GM04503 (cell line): ENCODE measurements at regions not wholly inside any gene's neighbourhood (a gene's known extent, or its start where the extent isn't known, plus 50 kb on each side); places are given as distances from the start of the nearest gene placed in this dataset.

Experiments used
- DNase-seq: peaks from one replicate; pipeline ENCODE4 v3.0.0-alpha.2; 2012; ENCODE audit warnings: low read depth

DNA sequence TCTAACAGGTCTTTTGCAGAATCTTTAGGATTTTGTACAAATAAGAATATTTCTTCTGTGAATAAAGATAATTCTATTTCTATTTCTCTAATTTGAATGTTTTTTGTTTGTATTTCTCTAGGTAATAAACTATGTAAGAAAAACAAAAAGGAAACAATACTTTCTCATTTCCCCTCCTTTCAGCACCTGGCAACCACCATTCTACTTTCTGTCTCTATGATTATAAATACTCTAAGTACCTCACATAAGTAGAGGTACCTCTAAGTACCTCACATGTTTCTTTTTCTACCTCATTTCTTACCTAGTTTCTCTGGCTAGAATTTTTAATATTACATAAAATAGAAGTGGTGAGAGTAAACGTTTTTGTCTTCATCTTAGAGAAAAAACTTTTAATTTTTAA, 550.0 kb downstream of the EPHA5 start:
- DNase-seq = no peak

DNA sequence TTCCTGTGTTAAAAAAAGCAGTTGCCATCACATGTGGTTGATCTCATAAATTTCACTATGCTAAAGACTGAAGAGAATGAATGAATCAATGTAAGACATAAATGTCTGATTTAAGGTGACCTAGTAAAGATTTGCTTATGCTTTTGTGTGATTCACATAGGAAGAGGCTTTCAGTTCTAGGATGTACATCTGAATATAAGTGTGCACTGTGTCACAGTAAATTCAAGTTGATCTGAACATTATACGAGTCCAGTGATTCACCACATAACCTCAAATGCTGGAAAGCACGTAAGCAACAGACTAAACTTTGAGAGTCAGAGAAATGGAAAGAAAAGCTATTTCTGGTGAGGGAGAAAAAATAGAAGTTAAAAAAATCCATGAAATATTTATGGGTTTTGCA, 567.9 kb downstream of the EPHA5 start:
- DNase-seq = no peak

DNA sequence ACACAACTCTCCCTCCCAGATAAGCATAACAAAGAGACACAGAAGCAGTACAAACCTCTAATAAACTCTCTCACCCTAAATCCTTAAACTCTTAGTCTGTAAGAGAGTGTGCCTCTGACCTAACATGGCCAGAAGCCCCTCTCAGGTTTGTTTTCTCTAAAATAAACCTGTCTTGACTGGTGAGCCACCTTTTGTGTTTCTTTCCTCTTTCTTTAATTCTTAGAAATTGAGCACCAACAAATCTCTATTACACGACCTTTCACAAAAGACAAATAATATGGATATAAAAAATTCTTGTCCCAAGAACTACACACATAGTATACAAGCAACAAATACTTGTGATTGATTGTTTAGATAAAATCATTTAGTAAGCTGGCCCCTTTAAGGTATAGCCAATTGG, 573.7 kb downstream of the EPHA5 start:
- no peak for DNase-seq

DNA sequence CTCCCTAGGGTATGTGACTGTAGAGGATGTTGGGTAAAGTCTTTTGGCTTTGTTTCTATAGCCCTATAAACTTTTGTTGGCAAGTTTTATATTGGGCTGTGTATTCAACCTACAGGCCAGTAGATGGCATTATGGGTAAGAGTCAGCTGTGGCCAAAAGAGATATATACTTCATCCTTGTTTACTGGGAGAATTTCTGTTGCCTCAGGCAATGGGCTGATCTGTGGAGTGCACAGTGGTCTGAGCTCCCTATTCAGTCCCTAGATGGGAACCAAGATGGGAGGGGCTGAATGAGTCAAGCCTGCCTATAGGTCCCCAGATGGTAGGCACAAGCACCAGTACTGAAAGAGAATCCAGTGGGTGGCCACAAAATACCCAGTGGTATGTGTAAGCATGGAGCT, 580.6 kb downstream of the EPHA5 start:
- no peak for DNase-seq

DNA sequence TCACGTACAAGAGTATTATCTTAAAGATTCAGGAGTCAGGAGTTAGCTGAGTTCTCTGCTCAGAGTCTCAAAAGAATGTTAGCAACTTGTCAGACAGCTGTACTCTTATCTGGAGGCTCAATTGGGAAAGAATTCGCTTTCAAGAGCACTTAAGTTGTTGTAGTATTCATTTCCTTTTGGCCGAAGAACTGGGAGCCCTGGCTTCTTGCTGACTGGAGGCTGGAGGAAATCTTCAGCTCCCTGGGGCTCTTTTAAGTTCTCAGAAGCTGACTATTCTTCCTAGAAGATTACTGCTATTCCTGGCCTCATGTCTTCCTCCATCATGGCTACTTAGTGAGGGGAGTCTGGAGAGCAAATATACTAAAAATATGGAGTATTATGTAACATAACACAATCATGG, 587.2 kb downstream of the EPHA5 start:
- DNase-seq = no peak

DNA sequence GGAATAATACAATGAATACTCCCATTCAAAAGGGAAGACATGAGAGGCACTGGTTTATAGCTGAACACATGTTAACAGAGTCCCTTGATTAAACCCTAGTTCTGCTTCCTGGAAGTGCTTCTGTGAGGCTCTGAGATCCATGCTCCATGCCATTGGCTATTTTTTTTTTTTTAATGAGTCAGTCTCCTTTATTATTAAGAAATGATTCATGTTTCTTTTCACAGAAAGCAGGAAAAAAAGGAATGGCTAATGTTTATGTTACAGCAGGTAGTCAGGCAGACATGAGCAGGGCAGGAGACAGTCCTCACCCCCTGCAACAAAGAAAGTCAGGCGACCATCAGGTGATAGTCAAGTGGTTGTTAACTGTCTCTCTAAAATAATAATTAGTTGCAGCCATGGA, 598.7 kb downstream of the EPHA5 start:
- no peak for DNase-seq

DNA sequence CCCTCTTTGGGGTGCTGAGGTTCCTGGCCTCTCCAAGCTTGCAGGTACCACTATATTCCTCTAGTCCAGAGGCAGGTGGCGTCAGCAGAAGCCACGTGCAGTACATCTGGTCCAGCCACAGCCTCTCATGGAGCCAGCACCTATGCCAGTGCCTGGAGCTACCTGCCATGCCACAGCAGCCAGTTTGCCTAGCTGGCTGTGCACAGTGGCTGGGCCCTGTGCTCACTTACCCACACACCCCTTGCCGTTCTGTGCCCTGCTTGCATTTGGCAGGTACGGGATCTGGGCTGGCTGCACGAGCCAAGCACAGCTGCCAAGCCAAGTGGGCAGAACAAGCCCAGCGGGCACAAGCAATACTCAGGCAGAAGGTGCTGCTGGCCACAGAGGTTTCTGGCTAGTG, 601.1 kb downstream of the EPHA5 start:
- DNase-seq = no peak

DNA sequence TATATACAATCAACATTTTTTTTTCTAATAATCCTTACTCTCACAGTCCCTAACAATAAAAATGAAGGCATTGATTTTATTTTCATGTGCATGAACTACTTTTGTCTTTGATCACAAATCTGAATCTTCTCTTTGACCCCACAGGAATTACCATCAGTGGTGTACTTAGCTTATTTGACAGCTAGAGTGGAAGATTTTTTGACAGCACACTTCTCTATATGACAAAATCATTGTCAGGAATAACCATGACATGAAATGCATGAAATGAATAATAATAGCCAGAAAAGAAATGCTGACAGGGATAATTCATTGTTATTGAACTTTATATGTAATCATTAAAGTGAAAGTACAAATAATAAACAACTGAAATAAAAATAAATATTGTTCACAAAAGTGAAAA, 604.2 kb downstream of the EPHA5 start:
- no peak for DNase-seq

DNA sequence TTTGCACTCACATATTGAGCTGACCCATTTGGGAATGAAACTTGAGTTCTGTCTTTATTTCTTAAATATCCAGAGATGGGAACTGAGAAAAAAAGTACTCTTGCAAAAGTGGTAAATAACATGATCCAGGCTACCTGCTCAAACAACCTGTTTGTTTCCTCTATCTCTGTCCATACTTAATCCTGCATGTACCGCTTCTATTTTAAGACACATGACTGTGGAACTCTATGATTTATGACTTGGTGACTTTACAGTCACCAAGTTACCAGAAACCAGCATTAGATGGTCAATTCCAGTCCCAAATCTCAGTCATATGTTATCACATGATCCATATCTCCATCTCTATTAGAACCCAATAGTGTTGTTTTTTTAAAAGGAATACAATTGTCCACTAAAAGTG, 606.7 kb downstream of the EPHA5 start:
- no peak for DNase-seq

DNA sequence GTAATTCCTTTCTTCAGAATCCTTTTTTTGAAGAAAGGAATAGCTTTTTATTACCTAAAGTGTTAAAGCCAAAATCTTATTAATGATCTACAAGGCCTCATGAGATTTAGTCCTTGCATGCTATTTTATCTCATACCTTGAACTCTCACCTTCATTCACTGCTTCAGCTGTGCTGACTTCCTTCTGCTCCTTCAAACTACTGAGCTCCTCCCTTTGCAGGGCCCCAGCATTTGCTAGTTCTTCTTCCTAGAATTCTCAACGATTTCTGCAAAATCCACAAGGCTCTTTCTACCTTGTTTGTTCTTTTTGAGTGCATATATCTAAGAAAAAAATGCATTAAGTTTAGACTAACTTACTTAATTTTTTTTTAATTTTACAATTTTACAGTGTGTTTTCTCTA, 619.5 kb downstream of the EPHA5 start:
- no peak for DNase-seq

DNA sequence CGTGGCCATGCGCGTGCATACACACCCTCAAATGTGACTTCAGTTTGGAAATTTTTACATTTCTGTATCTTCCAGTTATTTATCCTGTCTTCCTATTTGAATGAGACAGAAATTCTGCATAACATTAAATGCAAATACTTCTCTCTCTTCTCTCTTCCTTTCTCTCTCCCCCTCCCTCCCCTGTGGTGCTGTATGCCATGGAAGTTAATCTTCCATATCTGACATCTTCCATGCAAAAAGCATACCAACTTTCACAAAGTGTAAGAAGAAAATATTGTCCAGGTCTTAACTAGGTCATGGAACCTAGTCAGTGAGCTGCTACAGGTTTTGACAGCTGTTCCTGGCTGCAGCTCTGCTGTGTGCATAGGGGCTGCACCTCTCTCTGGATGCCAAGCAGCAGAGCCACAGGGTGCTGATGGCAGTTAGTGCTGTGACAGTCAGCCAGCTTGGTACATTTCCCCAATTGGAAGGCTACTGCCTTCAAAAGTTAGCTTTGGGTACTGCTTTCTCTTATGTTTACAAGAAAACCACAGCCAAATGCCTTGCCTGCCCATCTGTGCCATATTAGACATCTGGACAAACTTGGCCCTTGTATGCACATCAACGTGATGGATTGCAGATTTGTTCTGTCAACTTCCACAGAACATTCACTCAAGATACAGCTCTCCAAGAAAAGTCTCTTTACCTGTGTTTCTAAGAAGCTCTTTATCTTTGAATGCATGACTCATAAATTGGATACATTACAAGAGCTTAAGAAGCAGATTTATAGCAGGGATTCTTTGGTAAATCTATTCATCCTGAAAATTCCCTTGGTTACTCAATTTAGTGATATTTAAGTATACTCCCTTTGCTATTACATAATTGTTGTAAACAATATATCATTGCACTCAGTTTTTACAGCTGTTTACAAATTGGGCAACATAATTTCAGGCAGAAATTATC, 623.8 kb downstream of the EPHA5 start:
- DNase-seq = no peak

DNA sequence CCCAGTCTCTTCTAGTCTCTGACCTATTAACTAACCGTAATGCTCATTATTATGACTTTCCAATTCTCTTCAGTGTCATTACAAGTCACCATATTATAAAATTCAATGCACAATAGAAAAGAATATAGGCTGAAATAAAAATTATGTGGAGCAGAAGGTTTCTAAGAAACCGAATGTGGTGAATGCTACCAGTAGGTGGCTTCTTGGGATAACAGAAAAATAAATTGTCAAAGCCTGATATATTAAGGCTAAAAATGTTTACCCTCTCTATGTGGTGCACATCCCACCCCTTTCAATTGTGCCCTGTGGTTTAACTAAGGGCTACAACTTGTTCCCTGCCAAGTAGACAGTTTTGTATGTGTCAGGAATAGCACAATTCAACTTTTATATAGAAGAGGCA, 624.6 kb upstream of the TECRL start:
- DNase-seq = no peak

DNA sequence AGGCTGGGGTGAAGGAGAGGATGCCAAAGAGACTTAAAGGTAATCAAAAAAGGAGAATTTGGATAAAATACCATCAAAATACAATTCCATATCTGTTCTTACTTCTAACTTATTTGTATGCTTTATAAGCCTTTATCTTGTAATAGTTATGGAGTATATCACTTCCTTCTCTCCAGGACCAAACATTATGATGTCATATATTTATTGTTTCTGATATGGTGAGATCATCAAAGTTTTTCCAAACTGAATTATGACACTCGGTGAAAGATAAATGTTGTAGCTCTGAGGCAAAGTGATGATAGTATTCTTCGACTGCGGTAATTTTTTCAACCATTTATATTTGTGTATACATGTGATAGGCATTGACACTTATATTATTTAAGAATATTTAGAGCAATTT, 619.3 kb upstream of the TECRL start:
- no peak for DNase-seq

DNA sequence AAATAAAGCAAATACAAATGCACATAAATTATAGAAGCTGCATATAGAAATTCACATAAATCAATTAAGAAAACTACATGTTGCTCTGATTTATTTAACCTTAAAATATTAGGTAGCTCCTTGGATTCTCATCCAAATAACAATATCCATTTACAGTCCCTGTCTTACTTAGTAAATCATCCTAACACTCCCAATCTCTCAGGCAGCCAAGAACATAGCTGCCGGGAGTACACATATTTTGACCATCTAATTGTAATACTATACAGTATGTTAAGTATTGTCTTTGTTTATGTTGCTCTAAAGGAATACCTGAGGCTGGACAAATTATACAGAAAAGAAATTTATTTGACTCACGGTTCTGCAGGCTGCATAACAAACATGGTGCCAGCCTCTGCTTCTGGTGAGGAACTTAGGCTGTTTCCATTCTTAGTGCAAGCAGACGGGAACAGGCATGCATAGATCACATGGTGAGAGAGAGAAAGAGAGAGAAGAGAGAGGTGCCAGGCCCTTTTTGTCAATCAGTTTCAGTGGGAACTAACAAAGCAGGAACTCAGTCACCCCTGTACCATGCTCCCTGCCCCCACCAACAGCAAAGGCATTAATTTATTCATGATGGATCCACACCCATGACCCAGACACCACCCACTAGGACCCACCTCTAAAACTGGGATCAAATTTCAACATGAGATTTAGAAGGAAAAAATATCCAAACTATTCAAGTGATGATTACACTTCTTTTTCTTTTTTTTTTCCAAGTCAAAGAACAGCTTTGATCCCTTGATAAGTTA, 614.8 kb upstream of the TECRL start:
- no peak for DNase-seq

DNA sequence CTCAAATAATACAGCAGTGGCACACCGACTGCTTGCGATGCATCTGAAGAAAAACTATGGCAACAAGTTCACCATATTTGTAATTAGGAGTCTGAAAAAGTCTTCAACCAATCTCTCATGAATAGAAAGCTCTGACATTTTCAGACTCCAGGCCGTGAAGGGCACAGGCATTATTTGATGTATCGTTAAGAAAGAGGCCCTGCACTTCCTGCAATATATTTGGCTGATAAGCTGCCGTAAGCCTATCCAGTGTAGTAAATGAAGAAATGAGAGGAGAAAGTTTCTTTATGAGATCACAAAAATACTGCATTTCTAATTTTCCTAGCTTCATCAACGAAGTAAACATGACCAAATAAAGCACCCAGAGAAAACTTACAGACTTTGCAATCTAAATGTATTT, 613.8 kb upstream of the TECRL start:
- no peak for DNase-seq

DNA sequence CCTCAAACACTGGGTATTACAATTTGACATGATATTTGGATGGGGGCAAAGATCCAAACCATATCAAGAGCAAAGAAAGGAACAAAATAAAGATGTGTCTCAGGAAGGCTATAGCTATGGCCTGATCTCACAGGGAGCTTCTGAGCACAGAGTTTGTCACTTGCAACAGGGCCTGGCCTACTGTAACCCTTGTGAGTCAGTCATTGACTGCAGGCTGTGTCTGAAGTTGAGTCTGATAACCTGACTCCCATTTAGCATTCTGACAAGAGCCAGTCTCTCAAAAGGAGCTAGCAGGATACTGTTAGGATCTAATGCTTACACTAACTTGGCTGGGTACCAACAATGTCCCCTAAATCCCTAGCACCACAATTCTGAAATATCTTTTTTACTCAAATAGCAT, 612.5 kb upstream of the TECRL start:
- DNase-seq = no peak

DNA sequence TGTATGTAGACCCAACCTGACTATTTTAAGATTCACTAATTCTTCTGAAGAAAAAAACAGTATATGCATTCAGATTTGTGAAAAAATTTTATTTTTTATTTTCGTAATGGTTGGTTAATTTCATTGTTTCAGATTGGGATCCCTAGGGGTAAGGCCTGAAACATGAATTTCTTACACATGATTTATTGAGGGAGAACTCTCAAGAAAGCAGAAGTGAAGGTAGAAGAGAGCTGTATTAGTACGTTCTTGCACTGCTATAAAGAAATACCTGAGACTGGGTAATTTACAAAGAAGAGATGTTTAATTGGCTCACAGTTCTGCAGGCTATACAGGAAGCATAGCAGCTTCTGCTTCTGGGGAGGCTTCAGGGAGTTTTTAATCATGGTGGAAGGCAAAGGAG, 611.9 kb upstream of the TECRL start:
- DNase-seq = no peak

DNA sequence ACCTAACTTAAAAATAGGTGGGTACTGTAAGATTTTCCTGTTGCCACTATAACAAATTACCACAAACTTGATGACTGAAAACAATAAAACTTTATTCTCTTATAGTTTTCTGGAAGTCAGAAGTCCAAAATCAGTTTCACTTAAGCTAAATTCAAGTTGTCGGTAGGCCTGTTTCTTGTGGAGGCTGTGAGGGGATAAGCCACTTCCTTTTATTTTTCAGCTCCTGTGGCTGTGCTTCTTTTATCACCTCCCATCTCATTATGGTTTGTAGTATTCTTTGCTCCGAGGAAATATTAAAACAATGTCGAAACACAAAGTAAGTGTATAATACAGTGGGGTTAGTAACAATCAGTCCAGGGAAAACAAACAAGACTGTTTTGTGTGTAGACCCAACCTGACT, 610.5 kb upstream of the TECRL start:
- no peak for DNase-seq

DNA sequence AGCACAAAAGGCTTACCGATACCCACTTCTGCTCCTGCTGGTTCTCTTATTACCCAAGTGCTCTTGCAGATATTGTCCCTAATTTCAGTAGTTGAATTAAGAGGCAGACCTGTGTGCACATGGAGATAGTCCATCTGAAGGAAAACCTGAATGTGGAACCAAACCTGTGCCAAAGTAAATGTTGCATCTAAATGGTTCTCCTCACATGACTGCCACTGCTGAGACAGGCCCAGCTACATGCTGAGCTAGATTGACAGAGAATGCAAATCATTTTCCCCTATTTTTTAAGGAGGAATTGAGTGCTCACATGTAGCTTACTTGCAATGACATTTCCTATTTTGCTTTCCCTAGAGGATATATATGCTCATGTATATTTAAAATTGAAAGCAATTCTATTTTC, 609.1 kb upstream of the TECRL start:
- DNase-seq = no peak

DNA sequence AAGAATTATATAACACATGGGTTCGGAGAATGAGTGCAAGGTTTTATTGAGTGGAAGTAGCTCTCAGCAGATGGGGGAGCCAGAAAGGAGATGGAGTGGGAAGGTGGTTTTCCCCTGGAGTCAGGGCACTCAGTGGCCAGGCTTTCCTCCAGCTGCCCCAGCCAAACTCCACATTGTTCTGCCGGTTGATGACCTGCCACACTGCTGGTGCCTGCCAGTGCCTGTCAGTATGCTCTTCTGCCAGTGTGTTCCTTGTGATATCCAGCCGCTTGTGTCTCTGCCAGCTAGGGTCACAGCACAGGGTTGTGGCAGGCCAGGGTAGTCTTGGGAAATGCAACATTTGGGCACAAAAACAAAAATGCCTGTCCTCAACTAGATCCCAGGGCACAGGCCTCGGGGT, 604.8 kb upstream of the TECRL start:
- no peak for DNase-seq

DNA sequence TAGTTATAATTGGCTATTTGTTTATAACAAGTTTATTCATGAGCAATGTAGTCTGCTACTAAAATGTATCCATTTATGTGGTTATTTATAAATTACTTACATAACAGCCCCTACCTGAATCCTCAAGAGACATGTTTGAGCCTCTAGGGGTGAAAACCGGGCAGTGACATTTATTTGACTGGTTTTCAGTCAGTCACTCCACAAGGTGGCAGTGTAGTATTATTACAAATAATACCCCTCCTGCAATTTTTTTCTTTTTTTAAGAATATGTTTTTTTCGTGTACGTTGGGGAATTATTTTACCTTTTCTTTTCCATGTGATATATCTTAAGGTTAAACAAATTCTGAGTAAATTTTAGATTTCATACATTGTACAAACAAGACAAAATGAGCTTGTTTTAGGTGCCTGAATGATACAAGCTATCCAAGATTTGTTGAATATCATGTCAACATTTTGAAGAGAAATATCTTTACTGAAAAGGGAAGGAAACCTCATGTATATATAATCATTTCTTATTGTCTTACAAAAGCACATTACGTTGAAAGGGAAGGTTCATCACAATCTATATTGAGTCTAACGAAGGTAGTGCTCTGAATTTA, 598.7 kb upstream of the TECRL start:
- DNase-seq = no peak

DNA sequence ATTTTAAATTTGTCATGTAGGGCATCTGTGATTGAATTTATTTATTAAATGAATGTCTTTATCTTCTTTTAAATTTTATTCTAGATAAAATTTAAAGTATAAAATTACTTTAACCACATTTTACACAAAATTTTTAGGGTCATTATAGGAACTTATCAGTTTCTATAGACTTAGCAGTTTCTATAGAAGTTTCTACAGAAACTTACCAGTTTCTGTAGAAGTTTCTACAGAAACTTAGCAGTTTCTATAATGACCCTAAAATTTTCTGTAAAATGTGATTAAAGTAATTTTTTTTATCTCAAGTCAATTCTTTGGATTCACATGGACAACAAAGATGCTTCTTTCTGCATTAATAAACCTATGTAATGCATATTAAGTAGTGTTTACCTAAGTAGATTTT, 565.9 kb upstream of the TECRL start:
- DNase-seq = no peak

DNA sequence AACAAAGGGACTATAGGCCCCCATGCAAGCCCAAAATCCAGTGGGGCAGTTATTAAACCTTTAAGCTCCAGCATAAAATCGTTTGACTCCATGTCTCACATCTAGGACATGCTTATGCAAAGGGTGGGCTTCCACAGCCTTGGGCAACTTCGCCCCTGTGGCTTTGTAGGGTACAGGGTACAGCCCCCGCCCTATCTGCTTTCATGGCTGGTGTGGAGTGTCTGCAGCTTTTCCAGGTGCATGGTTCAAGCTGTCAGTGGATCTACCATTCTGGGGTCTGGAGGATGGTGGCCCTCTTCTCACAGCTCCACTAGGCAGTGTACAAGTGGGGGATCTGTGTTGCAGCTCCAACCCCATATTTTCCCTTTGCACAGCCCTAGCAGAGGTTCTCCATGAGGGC, 559.8 kb upstream of the TECRL start:
- DNase-seq = no peak
